GM18519 (cell line): ENCODE measurements at regions not wholly inside any gene's neighbourhood (a gene's known extent, or its start where the extent isn't known, plus 50 kb on each side); places are given as distances from the start of the nearest gene placed in this dataset.
"Not testable (repeated sequence)": the region's sequence is repeated elsewhere in the genome, so short reads cannot be mapped to it uniquely, and the experiment has no call there.

Experiments used
- ATAC-seq: cut with Tn5 transposase; IDR thresholded peaks from one replicate; pipeline ENCODE4 v1.9.1; 2021; ENCODE audit warnings: mild to moderate bottlenecking, moderate library complexity; ENCODE audit not compliant: unreplicated experiment, low FRiP score

DNA sequence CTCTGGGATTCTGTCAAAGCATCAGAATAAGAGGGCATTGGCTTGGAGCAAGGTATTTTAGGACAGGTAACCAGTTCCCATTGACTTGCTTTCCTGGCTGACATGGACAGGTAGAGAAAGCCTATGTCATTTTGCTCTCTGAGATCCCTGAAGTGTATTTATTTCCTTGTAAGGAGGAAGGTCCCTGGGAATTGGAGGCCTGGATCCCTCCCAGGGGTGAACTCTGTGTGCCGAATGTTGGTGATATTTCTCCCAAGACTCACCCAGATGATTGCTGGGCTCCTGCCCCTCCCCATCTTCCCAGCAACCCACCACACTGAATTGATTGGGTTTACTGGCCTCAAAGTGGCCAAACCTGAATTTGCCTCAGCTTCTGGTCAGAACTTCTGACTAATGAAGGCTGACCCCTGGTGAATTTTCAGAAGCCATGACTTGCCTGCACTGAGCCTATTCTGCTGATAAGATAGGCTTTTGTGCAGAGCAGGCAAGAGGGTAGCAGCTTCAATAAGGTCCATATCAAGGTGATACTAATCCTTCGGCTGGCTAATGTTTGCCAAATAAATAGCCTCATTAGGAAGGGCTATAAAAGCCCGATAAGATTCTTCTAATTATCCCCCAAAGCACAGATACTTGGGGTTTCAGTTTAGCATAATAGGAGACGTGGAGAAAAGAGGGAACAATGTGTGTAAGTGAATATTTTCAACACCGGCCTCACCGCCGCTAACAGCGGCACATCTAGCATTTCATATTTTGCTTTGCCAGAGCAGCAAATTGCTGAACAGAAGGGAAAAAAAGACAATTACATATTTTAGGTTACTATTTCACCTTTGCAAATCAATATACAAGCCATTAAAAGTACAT is 152.9 kb upstream of the PITX1 start:
- no peak for ATAC-seq

DNA sequence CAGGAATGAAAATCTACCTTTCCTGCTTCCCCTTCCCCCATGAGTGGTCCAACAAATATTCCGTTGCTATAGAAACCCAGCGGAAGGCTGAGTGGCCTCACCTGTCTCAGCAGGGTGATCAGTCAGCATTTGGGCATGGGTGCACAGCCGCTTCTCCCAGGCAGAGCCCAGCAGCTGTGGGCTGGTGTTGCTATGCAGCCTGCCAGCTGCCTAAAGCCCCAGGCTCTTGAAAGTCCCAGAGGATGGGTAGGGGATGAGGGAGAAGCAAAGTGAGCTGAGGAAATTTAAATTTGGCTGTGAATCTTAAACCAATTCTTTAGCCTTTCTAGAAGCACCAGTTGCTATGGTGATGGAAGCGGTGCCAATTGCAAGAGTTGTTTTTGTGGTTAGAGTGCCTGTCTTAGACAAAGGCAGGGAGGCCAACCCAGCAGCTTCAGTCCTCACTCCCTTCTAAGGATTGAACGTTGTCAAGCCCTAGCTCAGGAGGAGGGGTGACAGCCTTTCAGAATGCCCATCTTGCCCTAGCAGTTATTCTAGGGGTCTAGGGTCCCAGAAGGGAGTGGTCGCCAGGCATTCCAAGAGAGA is 151.5 kb upstream of the PITX1 start:
- ATAC-seq, result no peak

DNA sequence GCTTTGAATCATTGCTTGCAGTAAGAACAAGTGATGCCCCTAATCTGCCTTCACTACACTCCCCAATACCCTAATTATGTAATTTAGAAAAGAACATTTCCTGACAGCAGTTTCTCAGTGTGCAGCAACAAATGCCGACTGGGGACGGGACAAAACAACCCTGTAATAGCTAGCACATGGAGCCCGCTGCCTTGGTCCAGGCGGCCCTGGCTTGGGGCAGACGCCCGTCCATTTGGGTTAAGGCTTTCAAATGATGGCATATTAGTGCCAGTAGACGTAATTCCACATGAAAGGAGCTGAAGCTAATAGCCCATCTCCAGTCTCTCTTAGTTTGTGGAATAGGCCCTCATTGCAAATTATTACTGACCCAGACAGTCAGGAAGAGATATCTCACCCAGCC is 150.6 kb upstream of the PITX1 start:
- ATAC-seq, result no peak

DNA sequence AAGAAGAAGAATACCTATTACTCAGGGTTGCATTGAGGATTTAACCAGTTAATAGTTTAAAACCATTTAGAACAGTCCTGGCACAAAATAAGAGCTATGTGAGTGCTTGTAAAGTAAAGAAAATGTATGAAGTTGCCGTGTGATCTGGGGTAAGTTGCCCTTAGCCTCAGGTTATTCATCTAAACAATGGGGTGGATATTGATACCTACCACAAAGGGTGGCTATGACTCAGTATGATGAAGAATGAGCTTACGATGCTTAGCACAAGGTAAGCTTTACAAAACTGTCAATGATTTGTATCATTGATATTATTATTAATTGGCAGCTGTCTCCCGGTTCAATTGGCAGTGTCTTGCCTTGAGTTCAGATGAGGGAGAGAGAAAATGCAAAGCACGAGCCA is 149.4 kb upstream of the PITX1 start:
- ATAC-seq, result no peak

DNA sequence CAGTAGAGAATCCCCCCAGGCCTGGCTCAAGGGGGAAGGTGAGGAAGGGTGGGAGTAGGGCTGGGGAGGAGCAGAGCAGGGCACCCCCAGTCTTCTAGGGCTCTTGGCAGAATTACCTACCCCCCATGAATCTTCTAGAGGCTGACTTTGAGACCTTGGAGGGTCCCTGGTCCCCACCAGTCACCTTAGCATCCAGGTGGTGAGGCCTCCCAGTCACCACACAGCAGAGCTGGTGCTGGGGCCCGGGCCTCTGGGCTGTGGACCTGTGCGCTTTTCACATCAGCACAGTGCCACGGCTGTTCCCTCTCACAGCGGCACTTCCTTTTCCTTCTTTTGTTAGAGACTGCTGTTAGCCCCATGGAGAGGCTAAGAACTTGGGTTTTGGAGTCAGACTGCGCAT is 148.6 kb upstream of the PITX1 start:
- ATAC-seq, result no peak

DNA sequence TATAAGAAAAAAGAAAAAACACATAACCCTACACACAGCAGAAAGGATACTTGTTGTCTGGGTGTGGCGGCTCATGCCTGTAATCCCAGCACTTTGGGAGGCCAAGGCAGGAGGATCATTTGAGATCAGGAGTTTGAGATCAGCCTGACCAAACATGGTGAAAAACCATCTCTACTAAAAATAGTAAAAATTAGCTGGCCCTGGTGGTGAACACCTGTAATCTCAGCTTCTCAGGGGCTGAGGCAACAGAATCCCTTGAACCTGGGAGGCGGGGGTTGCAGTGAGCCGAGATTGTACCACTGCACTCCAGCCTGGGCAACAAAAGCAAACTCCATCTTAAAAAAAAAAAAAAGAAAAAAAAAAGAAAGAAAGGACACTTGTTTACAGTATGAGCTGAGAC is 147.6 kb upstream of the PITX1 start:
- ATAC-seq, result no peak

DNA sequence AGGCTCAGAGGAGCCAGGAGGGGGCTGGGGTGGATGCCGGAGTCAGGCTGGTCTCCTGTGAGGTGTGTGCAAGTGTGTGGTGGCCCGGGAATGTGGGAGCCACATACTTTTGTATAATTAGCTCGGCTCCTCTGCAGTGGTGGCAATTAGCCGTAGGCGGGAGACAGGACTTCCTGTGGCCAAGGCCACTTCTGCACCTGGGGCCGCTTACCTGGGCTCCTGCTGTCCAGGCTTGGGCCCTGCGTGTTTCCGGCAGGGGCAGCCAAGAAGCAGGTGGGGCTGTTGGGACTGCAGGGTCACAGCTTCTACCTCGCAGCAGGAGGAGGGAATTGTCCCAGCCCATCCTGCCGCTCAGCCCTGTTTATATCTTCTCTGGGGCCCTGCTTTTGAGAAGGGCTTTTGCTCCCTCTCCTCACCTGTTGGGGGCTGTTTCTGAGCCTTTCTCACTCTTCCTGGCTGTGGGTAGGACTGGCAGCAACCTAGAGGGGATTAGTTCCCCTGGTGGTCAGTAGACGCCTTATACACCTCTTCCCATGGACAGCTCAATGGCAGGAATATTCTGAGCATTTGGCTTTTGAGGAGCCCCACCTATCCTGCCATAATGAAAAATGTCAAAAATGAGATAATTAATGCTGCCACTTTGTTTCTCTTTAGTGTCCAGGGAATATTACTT is 145.4 kb upstream of the PITX1 start:
- ATAC-seq, result no peak

DNA sequence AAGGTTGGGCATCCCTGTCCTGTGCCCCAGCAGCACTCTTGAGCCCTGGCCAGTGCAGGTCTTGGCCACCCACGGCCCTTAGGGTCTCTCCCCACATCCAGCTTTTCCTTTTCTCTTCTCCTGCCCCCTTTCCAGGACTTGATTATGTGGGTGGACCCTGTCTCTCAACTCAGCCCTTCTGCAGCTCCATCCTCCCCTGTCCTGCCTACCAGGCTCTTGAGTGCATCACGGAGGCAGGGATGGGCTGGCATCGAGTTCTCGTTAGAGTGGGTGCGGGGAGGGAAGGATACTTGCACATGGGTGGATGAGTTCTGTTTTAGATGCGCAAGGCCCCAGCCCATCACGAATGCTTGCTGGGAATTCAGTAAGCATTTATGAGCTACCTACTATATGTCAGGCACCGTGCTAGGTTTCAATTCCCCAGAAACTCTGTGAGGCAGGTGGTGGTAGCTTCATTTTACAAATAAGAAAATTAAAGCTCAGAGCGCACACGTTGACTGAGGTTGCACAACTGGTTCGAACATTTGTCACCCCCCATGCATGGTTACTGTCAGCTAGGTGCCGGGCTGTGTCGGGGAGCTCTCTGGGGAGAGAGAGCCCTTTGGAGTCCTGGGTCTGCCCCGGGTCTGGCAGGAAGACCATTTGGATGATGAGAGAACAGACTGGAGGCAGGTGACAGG is 144.6 kb upstream of the PITX1 start:
- no peak for ATAC-seq

DNA sequence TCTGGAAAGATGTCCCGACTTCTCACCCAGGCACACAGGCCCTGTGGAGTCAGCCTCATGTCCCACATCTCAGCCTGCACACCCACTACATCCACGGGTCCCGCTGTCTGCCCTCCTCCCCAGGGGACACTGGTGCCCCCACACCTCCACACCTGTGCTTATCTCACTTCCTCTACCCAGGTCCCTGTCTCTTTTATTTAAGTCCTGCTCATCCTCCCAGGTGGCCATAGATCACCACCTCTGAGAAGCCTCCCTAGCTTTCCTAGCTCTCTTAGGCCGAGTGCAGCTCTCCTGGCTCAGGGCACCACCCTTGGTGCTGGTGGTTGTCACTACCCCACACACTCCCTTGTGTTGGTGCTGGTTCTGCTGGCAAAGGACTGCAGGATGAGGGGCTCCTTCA is 143.6 kb upstream of the PITX1 start:
- no peak for ATAC-seq

DNA sequence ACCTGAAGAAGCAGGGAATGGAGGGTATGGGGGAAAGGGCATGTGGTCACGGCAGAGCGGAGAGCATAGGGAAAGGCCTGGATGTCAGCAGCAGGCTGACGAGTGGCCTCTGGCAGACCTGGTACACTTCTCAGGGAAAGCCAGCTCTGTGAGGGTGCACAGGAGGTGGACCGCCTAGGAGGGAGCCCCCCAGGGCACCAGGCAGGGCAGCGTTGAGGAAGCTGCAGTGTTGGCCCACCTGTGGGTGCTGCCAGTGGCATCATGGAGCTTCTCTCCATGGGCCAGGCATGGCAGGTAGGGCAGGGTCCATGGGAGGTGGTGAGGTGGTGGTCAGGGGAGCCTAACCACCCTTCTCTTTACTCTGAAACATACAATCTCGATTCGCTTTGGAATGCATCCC is 143.0 kb upstream of the PITX1 start:
- no peak for ATAC-seq

DNA sequence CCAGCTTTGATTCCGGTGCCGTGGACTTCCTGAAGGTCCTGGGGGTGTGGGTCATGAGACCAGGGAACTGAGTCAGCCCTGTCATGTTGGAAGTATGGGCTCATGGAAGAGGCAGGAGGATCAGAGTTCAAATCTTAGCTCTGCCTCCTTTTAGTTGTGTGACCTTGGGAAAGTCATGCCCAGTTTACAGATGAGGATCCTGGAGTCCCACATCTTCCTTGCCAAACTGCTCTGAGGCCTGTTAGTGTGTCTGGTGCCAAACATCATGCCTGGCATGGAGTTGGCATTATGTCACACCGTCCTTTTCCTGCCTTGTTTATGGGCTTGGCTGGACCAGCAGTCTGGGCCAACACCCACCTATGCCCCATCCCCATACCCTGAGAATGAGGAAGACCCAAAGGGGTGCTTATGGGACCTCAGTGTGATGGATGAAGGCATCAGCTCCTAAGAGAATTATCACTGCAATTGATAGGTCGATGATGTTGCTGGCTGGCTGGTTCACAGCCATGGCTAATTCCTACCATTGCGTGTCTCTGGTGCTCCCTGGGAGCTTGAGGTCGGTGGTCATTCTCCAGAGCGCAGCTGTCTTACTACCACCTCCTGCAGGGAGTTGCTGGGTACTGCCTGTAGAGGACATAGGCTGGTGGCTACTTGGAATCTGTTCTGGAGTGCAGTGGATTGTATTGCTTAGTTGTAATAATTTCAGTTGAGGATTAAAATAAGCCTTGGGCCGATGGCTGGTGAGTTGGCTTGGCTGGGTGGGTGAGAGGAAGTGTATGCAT is 140.5 kb upstream of the PITX1 start:
- no peak for ATAC-seq

DNA sequence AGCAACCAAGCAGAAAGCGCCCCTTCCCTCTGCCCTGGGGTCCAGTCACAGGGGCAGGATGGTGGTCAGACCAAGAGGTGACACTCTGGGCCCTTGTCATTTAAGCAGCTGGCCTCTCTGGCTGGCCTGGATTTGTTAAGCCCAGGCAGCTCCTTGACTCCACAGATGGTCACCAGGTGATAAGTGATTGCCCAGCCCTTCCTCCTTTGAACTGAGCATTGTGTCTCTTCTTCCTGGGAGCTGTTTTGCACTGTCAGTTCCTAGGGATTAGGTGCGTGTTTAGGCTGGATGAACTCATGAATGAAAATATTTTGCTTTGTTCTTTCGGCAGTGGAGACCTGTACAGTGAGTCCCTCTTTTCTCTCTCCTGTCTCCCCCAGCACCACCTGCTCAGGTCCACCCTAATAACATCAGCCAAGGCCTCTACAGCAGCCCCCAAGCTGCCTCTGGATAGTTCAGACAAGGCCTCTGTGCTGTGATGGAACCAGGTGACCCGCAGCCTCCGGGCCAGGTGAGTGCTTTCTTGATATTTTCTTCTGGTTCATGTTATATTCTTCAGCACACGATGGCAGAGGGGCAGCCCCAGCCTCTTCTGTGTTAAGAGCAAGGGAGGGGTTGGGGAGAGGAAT is 139.7 kb upstream of the PITX1 start:
- ATAC-seq, result no peak

DNA sequence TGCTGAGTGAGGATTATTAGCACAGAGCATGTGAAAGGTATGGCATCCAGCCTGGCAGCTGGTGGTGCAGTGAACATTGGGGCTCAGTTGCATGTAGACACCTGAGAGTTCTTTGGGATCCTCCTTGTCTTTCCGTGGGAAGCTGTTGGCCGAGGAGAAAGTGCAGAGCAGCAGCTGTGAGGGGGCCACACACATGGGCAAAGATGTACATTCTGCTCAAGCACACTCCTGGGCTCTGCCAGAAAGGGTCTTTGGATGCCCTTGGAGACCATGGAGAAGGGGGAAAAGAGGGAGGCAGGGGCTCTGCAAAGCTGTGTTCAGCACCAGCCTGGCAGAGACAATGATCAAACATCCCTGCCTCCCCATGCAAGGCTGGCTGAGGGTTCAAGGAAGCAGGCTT is 138.7 kb upstream of the PITX1 start:
- no peak for ATAC-seq

DNA sequence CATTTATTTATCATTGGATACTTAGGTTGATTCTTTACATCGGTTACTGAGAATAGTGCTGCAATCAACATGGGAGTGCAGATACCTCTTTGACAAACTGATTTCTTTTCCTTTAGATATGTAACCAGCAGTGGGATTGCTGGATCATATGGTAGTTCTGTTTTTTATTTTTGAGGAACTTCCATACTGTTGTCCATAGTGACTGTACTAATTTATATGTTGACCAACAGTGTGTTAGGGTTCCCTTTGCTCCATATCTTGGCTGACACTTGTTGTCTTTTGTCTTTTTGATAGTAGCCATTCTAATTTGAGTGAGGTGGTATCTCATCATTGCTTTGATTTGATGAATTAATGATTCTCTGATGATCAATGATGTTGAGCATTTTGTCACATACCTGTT is 137.3 kb upstream of the PITX1 start:
- ATAC-seq, result no peak

DNA sequence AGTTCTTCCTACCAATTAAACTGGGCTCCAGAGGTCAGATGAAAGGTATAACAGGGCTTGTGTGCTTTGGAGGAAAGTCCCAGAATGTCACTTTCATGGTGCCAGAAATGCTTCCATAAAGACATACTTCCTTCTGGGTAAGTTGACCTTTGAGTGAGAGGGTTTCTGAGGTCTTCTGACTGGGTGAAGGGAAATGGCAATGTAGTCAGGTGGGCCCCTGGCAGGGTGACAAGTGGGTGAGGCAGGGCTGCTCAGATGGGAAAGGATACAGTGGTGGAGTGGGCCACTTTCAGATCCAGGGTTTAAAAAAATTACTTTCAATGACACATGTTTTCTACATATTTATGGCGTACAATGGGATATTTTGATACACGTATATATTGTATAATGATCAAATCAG is 136.5 kb upstream of the PITX1 start:
- no peak for ATAC-seq

DNA sequence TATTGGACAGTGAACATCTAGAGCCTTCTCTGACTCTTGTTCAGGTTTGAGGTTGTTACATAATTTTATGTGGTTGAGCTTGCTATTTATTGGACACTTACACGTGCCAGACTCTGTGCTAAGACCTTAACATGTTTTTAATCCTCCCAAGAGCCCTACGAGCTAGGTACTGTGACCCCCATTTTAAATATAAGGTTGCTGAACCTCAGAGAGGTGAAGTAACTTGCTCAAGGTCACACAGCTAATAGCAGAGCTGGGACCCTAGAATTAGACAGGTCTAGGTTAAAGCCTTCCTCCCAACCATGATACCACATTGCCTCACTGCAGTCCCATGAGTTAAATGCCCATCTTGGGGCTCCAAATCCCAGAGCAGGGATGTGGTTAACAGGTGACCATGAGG is 135.7 kb upstream of the PITX1 start:
- no peak for ATAC-seq

DNA sequence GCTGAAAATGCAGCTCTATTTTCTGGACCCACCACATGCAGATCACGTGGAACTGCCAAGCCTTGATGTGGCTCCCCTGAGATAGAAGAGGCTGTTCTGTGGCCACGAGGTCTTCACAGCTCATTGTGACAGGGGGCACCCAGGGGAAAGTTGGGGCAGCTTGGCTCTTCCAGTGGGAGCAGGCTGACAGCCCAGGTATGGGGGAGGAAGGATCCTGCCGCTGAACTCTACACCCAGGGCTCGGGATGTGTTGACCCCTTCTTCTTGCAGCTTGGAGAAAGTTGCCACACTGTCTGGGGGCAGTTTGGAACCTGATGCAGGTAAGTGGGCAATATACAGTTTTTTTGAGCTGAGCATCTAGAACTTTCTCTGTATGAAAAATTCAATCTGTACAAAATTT is 133.6 kb upstream of the PITX1 start:
- no peak for ATAC-seq

DNA sequence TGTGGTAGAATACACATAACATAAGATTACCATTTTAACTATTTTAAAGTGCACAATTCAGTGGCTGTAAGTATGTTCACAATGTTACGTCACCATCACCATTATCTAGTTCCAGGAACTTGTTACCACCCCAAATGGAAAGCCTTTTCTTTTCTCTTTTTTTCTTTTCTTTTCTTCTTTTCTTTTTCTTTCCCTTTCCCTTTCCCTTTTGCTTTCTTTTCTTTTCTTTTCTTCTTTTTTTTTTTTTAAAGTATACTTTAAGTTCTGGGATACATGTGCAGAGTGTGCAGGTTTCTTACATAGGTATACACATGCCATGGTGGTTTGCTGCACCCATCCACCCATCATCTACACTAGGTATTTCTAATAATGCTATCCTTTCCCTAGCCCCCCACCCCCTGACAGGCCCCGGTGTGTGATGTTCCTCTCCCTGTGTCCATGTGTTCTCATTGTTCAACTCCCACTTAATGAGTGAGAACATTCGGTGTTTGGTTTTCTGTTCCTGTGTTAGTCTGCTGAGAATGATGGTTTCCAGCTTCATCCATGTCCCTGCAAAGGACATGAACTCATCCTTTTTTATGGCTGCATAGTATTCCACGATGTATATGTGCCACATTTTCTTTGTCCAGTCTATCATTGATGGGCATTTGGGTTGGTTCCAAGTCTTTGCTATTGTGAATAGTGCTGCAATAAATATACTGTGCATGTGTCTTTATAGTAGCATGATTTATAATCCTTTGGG is 131.0 kb upstream of the PITX1 start:
- ATAC-seq, result not testable (repeated sequence)

DNA sequence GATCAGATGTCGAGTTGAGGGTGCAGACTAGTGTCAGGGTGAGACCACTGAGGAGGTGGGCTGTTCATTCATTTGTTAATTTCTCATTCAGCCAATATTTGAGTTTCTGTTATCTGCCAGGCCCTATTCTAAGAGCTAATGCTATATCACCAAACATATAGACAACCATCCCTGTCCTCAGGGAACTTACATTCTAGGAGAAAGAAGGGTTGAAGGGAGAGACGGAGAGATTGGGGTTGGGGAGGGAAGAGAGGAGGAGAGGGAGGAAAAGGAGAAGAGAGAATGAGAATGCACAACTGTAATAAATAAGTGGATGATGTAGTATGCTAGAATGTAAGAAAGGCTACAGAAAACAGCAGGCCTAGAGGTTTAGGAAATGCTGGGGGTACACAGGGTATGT is 129.9 kb upstream of the PITX1 start:
- no peak for ATAC-seq
